K562 (cell line): ENCODE measurements at regions not wholly inside any gene's neighbourhood (a gene's known extent, or its start where the extent isn't known, plus 50 kb on each side); places are given as distances from the start of the nearest gene placed in this dataset.

ENCODE experiments used
- ATAC-seq: fragments of 200-7000 bp; cut with Tn5 transposase; 3 replicates; pipeline ENCODE4 v1.9.1; 2020; ENCODE audit warnings: moderate library complexity
- BruUV-seq: library from RNA; stranded (reverse); fragments of 400-500 nt; replicated peaks from 2 replicates; lab custom pipeline; 2021; lab: Mats Ljungman, UMichigan
- CTCF ChIA-PET: fragments of 300-600 bp; formaldehyde crosslinking; extraction: SDS; loops from one replicate; lab custom pipeline; 2021; ENCODE audit warnings: low intra/inter-chr PET ratio; lab: Yijun Ruan, JAX
- POLR2A ChIA-PET: fragments of 300-600, 350-650 bp; sonication (Branson Sonifier 250); formaldehyde crosslinking; extraction: SDS; loops from one replicate; lab custom pipeline; 2021; ENCODE audit warnings: antibody characterized with exemption, inconsistent platforms; lab: Yijun Ruan, JAX
- DNase-seq, 4 experiments: peaks; one replicate each; pipeline versions ENCODE4 v3.0.0 to v3.0.0-alpha.2; 2011 to 2018; ENCODE audit warnings: low spot score in 3 of 4, mixed read lengths in 3 of 4; ENCODE audit errors: extremely low read depth in 1 of 4
- FAIRE-seq: peaks from 2 replicates; lab custom pipeline; 2011; peaks lifted over from hg19 to GRCh38; lab: Jason Lieb, UNC
- H2AFZ ChIP-seq: 2 replicates; pipeline ENCODE4 v1.6.0; 2011; ENCODE audit warnings: low read depth, low read length, control low read depth, inconsistent platforms
- H3K27ac ChIP-seq: fragments of 200-600 bp; 3 replicates; pipeline ENCODE4 v1.8.0; 2011; ENCODE audit warnings: low read depth, mild to moderate bottlenecking, control low read depth, inconsistent platforms, low read length, moderate library complexity, mixed read lengths; ENCODE audit errors: extremely low read depth
- H3K27me3 ChIP-seq, 2 experiments: fragments of 300-600 bp in 1 of 2; 2 replicates in 1 of 2; 3 replicates in 1 of 2; pipeline versions ENCODE4 v1.6.0 to v1.8.0; 2011; ENCODE audit warnings: inconsistent platforms in 2 of 2, low read length in 2 of 2, mild to moderate bottlenecking in 1 of 2, mixed read lengths in 1 of 2, moderate library complexity in 1 of 2; ENCODE audit not compliant: control insufficient read depth in 2 of 2, insufficient read depth in 2 of 2
- H3K36me3 ChIP-seq: fragments of 300-600 bp; 3 replicates; pipeline ENCODE4 v1.8.0; 2011; ENCODE audit warnings: mild to moderate bottlenecking, low read length, inconsistent platforms; ENCODE audit not compliant: control insufficient read depth, insufficient read depth
- H3K4me1 ChIP-seq, 2 experiments: fragments of 200-600 bp in 1 of 2; replicated peaks in 1 of 2; 2 replicates in 1 of 2; 3 replicates in 1 of 2; pipeline versions ENCODE4 v1.5.1 to v1.8.0; 2011; ENCODE audit warnings: inconsistent platforms in 2 of 2, low read length in 2 of 2, mild to moderate bottlenecking in 1 of 2, mixed read lengths in 1 of 2, moderate library complexity in 1 of 2; ENCODE audit not compliant: control insufficient read depth in 2 of 2, insufficient read depth in 2 of 2
- H3K4me2 ChIP-seq: 2 replicates; pipeline ENCODE4 v1.6.1; 2011; ENCODE audit warnings: low read length, control low read depth, inconsistent platforms, mixed read lengths; ENCODE audit not compliant: insufficient read depth
- H3K4me3 ChIP-seq: fragments of 200-600 bp; sonication (generic), shearing (Covaris generic); 2 replicates; pipeline ENCODE4 v1.5.1; 2016; ENCODE audit warnings: control low read depth, inconsistent platforms
- H3K79me2 ChIP-seq: fragments of 200-600 bp; 3 replicates; pipeline ENCODE4 v1.8.0; 2011; ENCODE audit warnings: low read length, inconsistent platforms; ENCODE audit not compliant: control insufficient read depth, insufficient read depth
- H3K9ac ChIP-seq, 2 experiments: 2 replicates each; pipeline versions ENCODE4 v1.6.0 to v1.6.1; 2011; ENCODE audit warnings: low read depth in 2 of 2, low read length in 2 of 2, control low read depth in 1 of 2, inconsistent platforms in 1 of 2, mild to moderate bottlenecking in 1 of 2, mixed read lengths in 1 of 2; ENCODE audit not compliant: insufficient read depth in 1 of 2
- H3K9me1 ChIP-seq: one replicate; pipeline ENCODE4 v1.6.0; 2011; ENCODE audit warnings: inconsistent platforms, mild to moderate bottlenecking, low read length, moderate library complexity; ENCODE audit not compliant: control insufficient read depth, insufficient read depth
- H3K9me3 ChIP-seq: replicated peaks from 2 replicates; pipeline ENCODE4 v1.5.1; 2011; ENCODE audit warnings: low read depth, low read length, inconsistent platforms; ENCODE audit not compliant: control insufficient read depth, insufficient read depth
- H4K20me1 ChIP-seq: replicated peaks from 2 replicates; pipeline ENCODE4 v1.6.1; 2011; ENCODE audit warnings: low read length, inconsistent platforms, mixed read lengths; ENCODE audit not compliant: control insufficient read depth, insufficient read depth
- HNRNPUL1 ChIP-seq: fragments of 200-400 bp; formaldehyde crosslinking; IDR thresholded peaks from 2 replicates; pipeline ENCODE4 v1.6.1; 2017; ENCODE audit warnings: low read length
- ILK ChIP-seq: fragments of 450-650 bp; IDR thresholded peaks from 2 replicates; pipeline ENCODE4 v1.6.1; 2016; ENCODE audit warnings: missing genetic modification characterization, low read depth, mild to moderate bottlenecking, missing compliant biosample characterization, moderate library complexity, borderline replicate concordance
- NONO ChIP-seq, 2 experiments: fragments of 200-400 bp in 1 of 2; fragments of 450-650 bp in 1 of 2; formaldehyde crosslinking in 1 of 2; IDR thresholded peaks; 2 replicates each; pipeline ENCODE4 v1.6.1; 2017; ENCODE audit warnings: low read depth in 2 of 2, mild to moderate bottlenecking in 2 of 2, moderate library complexity in 2 of 2, low read length in 1 of 2
- SAP30 ChIP-seq: fragments of 200-600 bp; sonication (generic); IDR thresholded peaks from 2 replicates; pipeline ENCODE4 v1.6.1; 2012; ENCODE audit warnings: borderline replicate concordance, low read depth, mild to moderate bottlenecking, moderate library complexity, low read length, control low read depth, inconsistent platforms; ENCODE audit not compliant: insufficient read depth, poor library complexity, severe bottlenecking
- ZNF165 ChIP-seq: fragments of 250-450 bp; sonication (Bioruptor Pico); IDR thresholded peaks from 2 replicates; pipeline ENCODE4 v1.4.0; 2020; ENCODE audit warnings: borderline replicate concordance
- WGBS: fragments of 100-300 bp; shearing (Covaris generic); methylation state at CpG from one replicate; pipeline ENCODE4 v1.1.6; 2016; ENCODE audit warnings: low coverage, mixed read lengths; ENCODE audit not compliant: insufficient coverage; ENCODE audit errors: missing lambda C conversion rate; 5-methylcytosine and 5-hydroxymethylcytosine counted together
- in situ Hi-C: fragments of 300-500 bp; cut with MboI; formaldehyde crosslinking; loops from 4 replicates; pipeline ENCODE4 v1.15.0; 2018; ENCODE audit warnings: inconsistent platforms, mixed read lengths
- intact Hi-C: fragments of 100-400 bp; cut with micrococcal nuclease; formaldehyde crosslinking; loops from 2 replicates; pipeline ENCODE4 v1.14.2; 2022
- TF ChIP-seq, protein P1 (sequence below): fragments of 450-650 bp; IDR thresholded peaks from 2 replicates; pipeline ENCODE4 v1.6.1; 2016; ENCODE audit warnings: missing biosample characterization, missing genetic modification characterization

DNA sequence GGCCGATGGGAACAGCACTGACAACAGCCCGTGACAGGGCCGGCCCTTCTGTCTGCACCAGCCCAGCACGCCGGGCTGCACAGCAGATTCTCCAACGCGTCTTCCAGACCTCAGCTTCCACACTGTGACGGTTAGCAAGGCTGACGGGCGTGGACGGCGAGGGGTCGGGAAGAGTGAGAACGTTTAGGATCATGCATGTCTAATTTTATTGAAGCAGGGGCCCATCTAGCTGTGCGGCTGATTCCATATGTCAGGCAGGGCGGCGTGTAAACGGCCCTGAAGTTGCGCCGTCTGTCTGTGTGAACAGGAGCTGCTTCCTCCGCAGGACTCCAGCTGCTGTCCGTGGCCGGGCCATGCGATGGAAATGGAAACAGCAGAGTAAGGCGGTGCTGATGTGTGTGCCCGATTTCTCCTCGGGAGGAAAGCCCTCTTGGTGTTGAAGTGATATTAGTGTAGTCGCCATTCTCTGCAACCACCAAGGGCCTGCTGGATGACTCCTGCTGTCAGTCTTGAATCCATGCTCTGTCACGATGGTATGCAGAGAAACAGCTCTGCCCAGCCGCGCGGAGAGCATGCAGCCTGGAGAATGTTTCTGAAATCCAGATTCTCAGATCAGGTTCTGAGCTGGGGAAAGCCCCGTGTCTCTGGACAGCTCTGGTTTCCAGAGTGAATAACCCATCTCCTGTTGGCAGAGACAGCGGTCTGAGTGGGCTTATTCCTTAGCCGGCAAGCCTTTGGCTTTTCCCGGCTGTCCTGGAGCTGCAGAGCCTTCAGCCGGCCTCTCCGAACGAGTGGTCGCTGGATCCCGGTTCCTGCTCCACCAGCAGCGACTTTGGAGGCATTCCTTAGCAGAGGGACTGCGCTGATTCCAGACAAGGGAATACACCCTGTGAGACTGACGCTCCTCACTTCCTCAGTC, 158.1 kb upstream of the UBE3A start:
- ATAC-seq (peak; percentile 58), DNase-seq (no peak), FAIRE-seq (no peak)
- in situ Hi-C loops (no loop called here), intact Hi-C loops (no loop called here)
- Histone ChIP-seq H3K9me1 (no peaks in the 10 kb centered on the region), H3K4me3 (no peak overlapping the region), H3K4me1 (no peaks in the 10 kb centered on the region), H3K79me2 (no peaks in the 10 kb centered on the region), H3K9me3 (no peaks in the 10 kb centered on the region), H3K27me3 (peaks cover 4 to 12% of the 10 kb centered on the region in 2 experiments; a peak in 4 of 5 replicates), H3K9ac (no peak overlapping the region), H2AFZ (no peak overlapping the region), H3K36me3 (no peaks in the 10 kb centered on the region), H3K4me2 (no peak overlapping the region), H4K20me1 (no peaks in the 10 kb centered on the region), H3K27ac (no peak overlapping the region)
- under 1% methylated on average over 39 of the region's 44 CpGs for WGBS
- ChIA-PET POLR2A (no interaction called here), CTCF (no interaction called here)
- TF ChIP-seq NONO (IDR thresholded peaks at IDR 0.05; ENCODE audit: low read depth in 2 of 2, low read length in 1 of 2) (no peak), ZNF165 (CRISPR knock-in tag) (no peak), ILK (tag) (no peak), SAP30 (no peak), HNRNPUL1 (no peak)
- TF ChIP-seq, protein P1, sequence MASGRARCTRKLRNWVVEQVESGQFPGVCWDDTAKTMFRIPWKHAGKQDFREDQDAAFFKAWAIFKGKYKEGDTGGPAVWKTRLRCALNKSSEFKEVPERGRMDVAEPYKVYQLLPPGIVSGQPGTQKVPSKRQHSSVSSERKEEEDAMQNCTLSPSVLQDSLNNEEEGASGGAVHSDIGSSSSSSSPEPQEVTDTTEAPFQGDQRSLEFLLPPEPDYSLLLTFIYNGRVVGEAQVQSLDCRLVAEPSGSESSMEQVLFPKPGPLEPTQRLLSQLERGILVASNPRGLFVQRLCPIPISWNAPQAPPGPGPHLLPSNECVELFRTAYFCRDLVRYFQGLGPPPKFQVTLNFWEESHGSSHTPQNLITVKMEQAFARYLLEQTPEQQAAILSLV (tag): no peak
- BruUV-seq: no TSS peak
